Ovary (tissue), 3 donors: ENCODE measurements at regions not wholly inside any gene's neighbourhood (a gene's known extent, or its start where the extent isn't known, plus 50 kb on each side); places are given as distances from the start of the nearest gene placed in this dataset.

Source experiments
- POLR2A ChIP-seq: fragments of 450-650 bp; IDR thresholded peaks from one replicate; pipeline ENCODE4 v1.6.1; 2017; ENCODE audit warnings: antibody characterized with exemption, mild to moderate bottlenecking, moderate library complexity
- TF ChIP-seq, protein P1 (sequence below), 3 donors: fragments of 450-650 bp in 2 of 3; fragments of 200-600 bp in 1 of 3; IDR thresholded peaks; one replicate each; pipeline versions ENCODE4 v1.5.1 to v1.8.0; 2016 to 2022; ENCODE audit warnings: antibody characterized with exemption in 3 of 3, mild to moderate bottlenecking in 1 of 3
- donor health status: DM: no; HTN: no; CAD: no.

DNA sequence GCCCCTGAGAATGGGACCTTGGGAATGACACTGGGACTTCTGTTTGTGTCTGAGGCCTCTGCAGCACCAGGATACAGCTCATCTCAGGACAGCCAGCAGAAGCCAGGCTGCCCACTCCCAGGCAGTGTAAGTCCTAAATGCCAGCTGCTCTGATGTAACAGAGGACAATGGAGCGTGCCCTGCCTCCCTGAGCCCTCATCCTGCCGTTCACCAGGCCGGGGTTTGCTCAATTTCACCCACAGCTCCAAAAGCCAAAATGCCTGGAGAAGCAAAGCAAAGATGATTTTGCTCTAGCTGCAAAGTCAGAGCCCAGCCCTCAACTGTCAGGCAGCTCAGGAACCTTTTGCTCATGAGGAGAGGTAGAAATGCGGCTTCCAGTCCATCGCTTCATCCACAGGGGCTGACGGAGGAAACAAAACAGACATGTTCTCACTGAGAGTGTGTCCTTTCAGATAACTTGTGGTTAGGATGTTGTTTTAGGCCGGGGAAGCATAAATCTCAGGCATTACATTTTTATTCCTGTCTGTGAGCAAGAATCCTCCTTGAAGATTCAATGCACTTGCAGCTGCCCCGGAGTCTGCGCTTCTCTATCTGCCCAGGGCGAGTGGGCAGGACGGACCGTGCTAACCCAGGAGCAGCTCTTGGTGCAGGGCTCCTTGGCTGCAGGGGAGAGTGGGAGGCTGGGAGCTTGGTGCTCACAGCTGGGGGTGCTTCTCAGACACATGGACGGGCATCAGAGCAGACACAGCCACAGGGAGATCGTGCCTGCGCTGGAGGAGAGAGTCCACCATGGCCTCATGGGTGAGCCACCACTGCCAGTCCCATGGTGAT, 83.2 kb upstream of the CHST15 start:
- TF ChIP-seq, protein P1, sequence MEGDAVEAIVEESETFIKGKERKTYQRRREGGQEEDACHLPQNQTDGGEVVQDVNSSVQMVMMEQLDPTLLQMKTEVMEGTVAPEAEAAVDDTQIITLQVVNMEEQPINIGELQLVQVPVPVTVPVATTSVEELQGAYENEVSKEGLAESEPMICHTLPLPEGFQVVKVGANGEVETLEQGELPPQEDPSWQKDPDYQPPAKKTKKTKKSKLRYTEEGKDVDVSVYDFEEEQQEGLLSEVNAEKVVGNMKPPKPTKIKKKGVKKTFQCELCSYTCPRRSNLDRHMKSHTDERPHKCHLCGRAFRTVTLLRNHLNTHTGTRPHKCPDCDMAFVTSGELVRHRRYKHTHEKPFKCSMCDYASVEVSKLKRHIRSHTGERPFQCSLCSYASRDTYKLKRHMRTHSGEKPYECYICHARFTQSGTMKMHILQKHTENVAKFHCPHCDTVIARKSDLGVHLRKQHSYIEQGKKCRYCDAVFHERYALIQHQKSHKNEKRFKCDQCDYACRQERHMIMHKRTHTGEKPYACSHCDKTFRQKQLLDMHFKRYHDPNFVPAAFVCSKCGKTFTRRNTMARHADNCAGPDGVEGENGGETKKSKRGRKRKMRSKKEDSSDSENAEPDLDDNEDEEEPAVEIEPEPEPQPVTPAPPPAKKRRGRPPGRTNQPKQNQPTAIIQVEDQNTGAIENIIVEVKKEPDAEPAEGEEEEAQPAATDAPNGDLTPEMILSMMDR (IDR thresholded peaks at IDR 0.05): no peak
- no peak for TF ChIP-seq POLR2A
